H9 (cell line): ENCODE measurements at regions not wholly inside any gene's neighbourhood (a gene's known extent, or its start where the extent isn't known, plus 50 kb on each side); places are given as distances from the start of the nearest gene placed in this dataset.

ENCODE experiments used
- DNase-seq: peaks from one replicate; pipeline ENCODE4 v3.0.0-alpha.2; 2017
- H2AFZ ChIP-seq: one replicate; pipeline ENCODE4 v1.6.1; 2013; ENCODE audit warnings: mild to moderate bottlenecking, low read length, control low read depth, moderate library complexity
- H2AK5ac ChIP-seq: 2 replicates; pipeline ENCODE4 v1.6.1; 2013; ENCODE audit warnings: low read length, control low read depth, mixed read lengths; ENCODE audit not compliant: insufficient read length
- H2BK120ac ChIP-seq: one replicate; pipeline ENCODE4 v1.6.1; 2013; ENCODE audit warnings: low read depth, mild to moderate bottlenecking, low read length, control low read depth, inconsistent platforms; ENCODE audit not compliant: poor library complexity, severe bottlenecking
- H2BK12ac ChIP-seq: 2 replicates; pipeline ENCODE4 v1.6.1; 2013; ENCODE audit warnings: low read length, control low read depth, mixed read lengths, low read depth; ENCODE audit not compliant: insufficient read length
- H2BK15ac ChIP-seq: 2 replicates; pipeline ENCODE4 v1.6.1; 2013; ENCODE audit warnings: low read depth, low read length, control low read depth
- H2BK20ac ChIP-seq: one replicate; pipeline ENCODE4 v1.6.1; 2013; ENCODE audit warnings: low read depth, mild to moderate bottlenecking, low read length, control low read depth, inconsistent platforms; ENCODE audit not compliant: poor library complexity, severe bottlenecking
- H2BK5ac ChIP-seq: 2 replicates; pipeline ENCODE4 v1.6.1; 2013; ENCODE audit warnings: low read length, control low read depth, mixed read lengths; ENCODE audit not compliant: insufficient read length
- H3K14ac ChIP-seq: 2 replicates; pipeline ENCODE4 v1.6.1; 2013; ENCODE audit warnings: low read length, control low read depth; ENCODE audit not compliant: insufficient read depth
- H3K18ac ChIP-seq: 2 replicates; pipeline ENCODE4 v1.6.1; 2013; ENCODE audit warnings: low read depth, mild to moderate bottlenecking, mixed read lengths, low read length, control low read depth; ENCODE audit not compliant: insufficient read length
- H3K23ac ChIP-seq: 2 replicates; pipeline ENCODE4 v1.6.1; 2013; ENCODE audit warnings: low read length, control low read depth, mixed read lengths, low read depth; ENCODE audit not compliant: insufficient read length
- H3K23me2 ChIP-seq: 2 replicates; pipeline ENCODE4 v1.6.1; 2013; ENCODE audit warnings: low read depth, mild to moderate bottlenecking, mixed read lengths, low read length, control low read depth; ENCODE audit not compliant: insufficient read length, poor library complexity, severe bottlenecking
- H3K27ac ChIP-seq: 2 replicates; pipeline ENCODE4 v1.5.1; 2013; ENCODE audit warnings: low read length, control low read depth, mixed read lengths, low read depth; ENCODE audit not compliant: insufficient read length
- H3K27me3 ChIP-seq: 2 replicates; pipeline ENCODE4 v1.6.1; 2013; ENCODE audit warnings: low read length, control low read depth, inconsistent platforms; ENCODE audit not compliant: insufficient read depth
- H3K4ac ChIP-seq: 2 replicates; pipeline ENCODE4 v1.6.1; 2013; ENCODE audit warnings: low read depth, mild to moderate bottlenecking, control low read depth, inconsistent platforms, low read length, moderate library complexity
- H3K4me1 ChIP-seq: 2 replicates; pipeline ENCODE4 v1.6.1; 2013; ENCODE audit warnings: low read length, control low read depth, inconsistent platforms; ENCODE audit not compliant: insufficient read depth
- H3K4me2 ChIP-seq: 2 replicates; pipeline ENCODE4 v1.6.1; 2013; ENCODE audit warnings: low read length, control low read depth, mixed read lengths; ENCODE audit not compliant: insufficient read length, insufficient read depth
- H3K56ac ChIP-seq: 2 replicates; pipeline ENCODE4 v1.6.1; 2013; ENCODE audit warnings: low read depth, mild to moderate bottlenecking, mixed read lengths, low read length, control low read depth; ENCODE audit not compliant: insufficient read length
- H3K79me1 ChIP-seq: 2 replicates; pipeline ENCODE4 v1.6.1; 2013; ENCODE audit warnings: low read depth, mild to moderate bottlenecking, moderate library complexity, low read length, control low read depth, inconsistent platforms; ENCODE audit not compliant: insufficient read depth, poor library complexity, severe bottlenecking
- H3K79me2 ChIP-seq: 2 replicates; pipeline ENCODE4 v1.6.1; 2013; ENCODE audit warnings: low read length, control low read depth, inconsistent platforms; ENCODE audit not compliant: insufficient read depth
- H3K9ac ChIP-seq: 2 replicates; pipeline ENCODE4 v1.6.1; 2013; ENCODE audit warnings: low read length, control low read depth, mixed read lengths; ENCODE audit not compliant: insufficient read length; ENCODE audit errors: extremely low read depth
- H3K9me3 ChIP-seq: one replicate; pipeline ENCODE4 v1.6.1; 2013; ENCODE audit warnings: low read depth, low read length, inconsistent platforms; ENCODE audit not compliant: control insufficient read depth
- H3T11ph ChIP-seq: one replicate; pipeline ENCODE4 v1.6.1; 2013; ENCODE audit warnings: mild to moderate bottlenecking, low read length, control low read depth, inconsistent platforms
- H4K20me1 ChIP-seq: one replicate; pipeline ENCODE4 v1.6.1; 2013; ENCODE audit not compliant: control insufficient read depth, insufficient read length, insufficient read depth
- H4K5ac ChIP-seq: 2 replicates; pipeline ENCODE4 v1.6.1; 2013; ENCODE audit warnings: low read depth, mild to moderate bottlenecking, mixed read lengths, low read length, control low read depth; ENCODE audit not compliant: insufficient read length
- H4K8ac ChIP-seq: replicated peaks from 2 replicates; pipeline ENCODE4 v1.6.1; 2013; ENCODE audit warnings: low read length, control low read depth, mixed read lengths, low read depth; ENCODE audit not compliant: insufficient read length
- H4K91ac ChIP-seq: 2 replicates; pipeline ENCODE4 v1.6.1; 2013; ENCODE audit warnings: low read depth, mild to moderate bottlenecking, moderate library complexity, mixed read lengths, low read length, control low read depth; ENCODE audit not compliant: insufficient read length
- H3K27ac Mint-ChIP-seq, 3 experiments: 2 replicates in 2 of 3; 3 replicates in 1 of 3; pipeline ENCODE4 v1.8.0; 2020 to 2021; ENCODE audit warnings: mixed read lengths in 3 of 3, mild to moderate bottlenecking in 1 of 3, moderate library complexity in 1 of 3
- H3K27me3 Mint-ChIP-seq: 2 replicates; pipeline ENCODE4 v1.8.0; 2021; ENCODE audit warnings: low read depth, mild to moderate bottlenecking, moderate library complexity, mixed read lengths
- H3K36me3 Mint-ChIP-seq, 3 experiments: 2 replicates in 2 of 3; 3 replicates in 1 of 3; pipeline ENCODE4 v1.8.0; 2020 to 2021; ENCODE audit warnings: low read depth in 3 of 3, mixed read lengths in 3 of 3; ENCODE audit not compliant: insufficient read depth in 1 of 3
- H3K4me1 Mint-ChIP-seq, 2 experiments: 2 replicates each; pipeline ENCODE4 v1.8.0; 2020; ENCODE audit warnings: mixed read lengths in 2 of 2
- H3K4me3 Mint-ChIP-seq, 2 experiments: 2 replicates in 1 of 2; 3 replicates in 1 of 2; pipeline ENCODE4 v1.8.0; 2020 to 2021; ENCODE audit warnings: mild to moderate bottlenecking in 2 of 2, mixed read lengths in 2 of 2, moderate library complexity in 1 of 2
- H3K9me3 Mint-ChIP-seq, 2 experiments: 2 replicates in 1 of 2; 3 replicates in 1 of 2; pipeline ENCODE4 v1.8.0; 2020; ENCODE audit warnings: mild to moderate bottlenecking in 2 of 2, mixed read lengths in 2 of 2, moderate library complexity in 1 of 2
- CTCF ChIP-seq: fragments of 200-600 bp; sonication (generic); conservative IDR thresholded peaks from 3 replicates; pipeline ENCODE4 v1.8.0; 2021; ENCODE audit warnings: antibody characterized with exemption, mild to moderate bottlenecking
- WGBS: extraction: QIAGEN DNeasy Blood & Tissue Kit; methylation state at CpG from one replicate; pipeline ENCODE4 v1.1.7; 2013; ENCODE audit warnings: missing lambda C conversion rate, low lambda C conversion rate, mixed read lengths; ENCODE audit not compliant: insufficient read length; ENCODE audit errors: extremely low coverage; 5-methylcytosine and 5-hydroxymethylcytosine counted together

- Histone ChIP-seq H3K9me3 (no peaks in the 10 kb centered on the region), H3K23me2 (peaks cover 2% of the 10 kb centered on the region), H4K5ac (no peak overlapping the region), H2AK5ac (no peak overlapping the region), H4K8ac (no peak overlapping the region), H3K18ac (no peak overlapping the region), H3K56ac (no peak overlapping the region), H4K91ac (no peak overlapping the region), H3K9ac (no peak overlapping the region), H2AFZ (no peak overlapping the region), H3K27ac (no peak overlapping the region), H2BK12ac (no peak overlapping the region), H3T11ph (no peak overlapping the region), H3K4me1 (no peaks in the 10 kb centered on the region), H3K4ac (no peak overlapping the region), H3K4me2 (no peak overlapping the region), H2BK20ac (no peak overlapping the region), H3K79me2 (no peaks in the 10 kb centered on the region), H3K27me3 (no peaks in the 10 kb centered on the region), H2BK5ac (no peak overlapping the region), H2BK15ac (no peak overlapping the region), H3K79me1 (no peaks in the 10 kb centered on the region), H2BK120ac (no peak overlapping the region), H3K23ac (no peak overlapping the region), H3K14ac (no peak overlapping the region), H4K20me1 (no peaks in the 10 kb centered on the region)
- H3K27me3 Mint-ChIP-seq, result no peaks in the 10 kb centered on the region
- H3K36me3 Mint-ChIP-seq, result no peaks in the 10 kb centered on the region
- DNase-seq, result no peak
- H3K4me3 Mint-ChIP-seq, result no peak overlapping the region
- WGBS, result no CpG with 5 or more reads among the region's 1 CpG
- no peak for TF ChIP-seq CTCF
- H3K4me1 Mint-ChIP-seq, result no peaks in the 10 kb centered on the region
- H3K9me3 Mint-ChIP-seq, result no peaks in the 10 kb centered on the region; a peak in 2 of 5 replicates
- no peak overlapping the region for H3K27ac Mint-ChIP-seq
Observed at GRCh38 chr7:54260941-54261371, 281.2 kb upstream of the VSTM2A start.
